Endothelial cell of umbilical vein (primary cell): ENCODE measurements at regions not wholly inside any gene's neighbourhood (a gene's known extent, or its start where the extent isn't known, plus 50 kb on each side); places are given as distances from the start of the nearest gene placed in this dataset.
A peak's percentile ranks its signal among the peaks of the same experiment; 100 is the strongest.

Experiments used
- BruUV-seq: library from RNA; stranded (reverse); fragments of 400-500 nt; replicated peaks from 2 replicates; lab custom pipeline; 2021; lab: Mats Ljungman, UMichigan
- CTCF ChIA-PET: fragments of 300-600, 350-600 bp; sonication (Branson Sonifier 250); formaldehyde crosslinking; loops from one replicate; lab custom pipeline; 2021; ENCODE audit warnings: antibody characterized with exemption, inconsistent platforms; lab: Charles Lee
- POLR2A ChIA-PET: fragments of 300-600, 350-600 bp; sonication (Branson Sonifier 250); formaldehyde crosslinking; loops from one replicate; lab custom pipeline; 2021; ENCODE audit warnings: antibody characterized with exemption, inconsistent platforms; lab: Charles Lee
- DNase-seq: peaks from one replicate; pipeline ENCODE4 v3.0.0-alpha.2; 2011; ENCODE audit warnings: low read depth, low spot score
- FAIRE-seq: peaks from 2 replicates; lab custom pipeline; 2011; peaks lifted over from hg19 to GRCh38; lab: Jason Lieb, UNC
- H2AFZ ChIP-seq: 2 replicates; pipeline ENCODE4 v1.6.0; 2012; ENCODE audit warnings: low read depth, low read length, control low read depth, inconsistent platforms
- H3K27ac ChIP-seq: 2 replicates; pipeline ENCODE4 v1.5.1; 2011; ENCODE audit warnings: low read depth, mild to moderate bottlenecking, control low read depth, low read length, moderate library complexity; ENCODE audit not compliant: insufficient read depth
- H3K27me3 ChIP-seq, 2 experiments: 2 replicates each; pipeline versions ENCODE4 v1.6.0 to v1.6.1; 2011; ENCODE audit warnings: low read length in 2 of 2, mixed read lengths in 1 of 2; ENCODE audit not compliant: control insufficient read depth in 2 of 2, insufficient read depth in 2 of 2
- H3K36me3 ChIP-seq, 2 experiments: 2 replicates in 1 of 2; 3 replicates in 1 of 2; pipeline ENCODE4 v1.5.1; 2011; ENCODE audit warnings: low read length in 2 of 2, mild to moderate bottlenecking in 1 of 2, moderate library complexity in 1 of 2; ENCODE audit not compliant: control insufficient read depth in 2 of 2, insufficient read depth in 2 of 2; ENCODE audit errors: extremely low read depth in 1 of 2
- H3K4me1 ChIP-seq: 3 replicates; pipeline ENCODE4 v1.5.1; 2011; ENCODE audit warnings: mild to moderate bottlenecking, low read length; ENCODE audit not compliant: control insufficient read depth, insufficient read depth; ENCODE audit errors: extremely low read depth
- H3K4me2 ChIP-seq: 2 replicates; pipeline ENCODE4 v1.6.1; 2011; ENCODE audit warnings: low read length, control low read depth, mixed read lengths; ENCODE audit not compliant: insufficient read depth
- H3K4me3 ChIP-seq, 3 experiments: fragments of 200-600 bp in 1 of 3; sonication (generic), shearing (Covaris generic) in 1 of 3; replicated peaks in 1 of 3; 2 replicates each; pipeline ENCODE4 v1.5.1; 2011 to 2016; ENCODE audit warnings: control low read depth in 3 of 3, low read length in 3 of 3, mild to moderate bottlenecking in 2 of 3, inconsistent platforms in 1 of 3, low read depth in 1 of 3, moderate library complexity in 1 of 3; ENCODE audit not compliant: insufficient read depth in 1 of 3
- H3K79me2 ChIP-seq: 2 replicates; pipeline ENCODE4 v1.6.0; 2012; ENCODE audit warnings: low read length, inconsistent platforms; ENCODE audit not compliant: control insufficient read depth, insufficient read depth
- H3K9ac ChIP-seq: replicated peaks from 2 replicates; pipeline ENCODE3; 2011; ENCODE audit warnings: low read length, control low read depth; ENCODE audit not compliant: insufficient read depth; ENCODE audit errors: extremely low read depth
- H3K9me1 ChIP-seq: replicated peaks from 3 replicates; pipeline ENCODE4 v1.6.0; 2011; ENCODE audit warnings: mild to moderate bottlenecking, low read length; ENCODE audit not compliant: control insufficient read depth, insufficient read depth; ENCODE audit errors: extremely low read depth
- H3K9me3 ChIP-seq: replicated peaks from 2 replicates; pipeline ENCODE4 v1.5.1; 2012; ENCODE audit warnings: low read length, inconsistent platforms; ENCODE audit not compliant: control insufficient read depth, insufficient read depth
- H4K20me1 ChIP-seq: replicated peaks from 2 replicates; pipeline ENCODE3; 2011; ENCODE audit warnings: mild to moderate bottlenecking, low read length; ENCODE audit not compliant: control insufficient read depth, insufficient read depth; ENCODE audit errors: extremely low read depth
- EZH2 ChIP-seq: IDR thresholded peaks from 2 replicates; pipeline ENCODE4 v1.6.1; 2012; ENCODE audit warnings: borderline replicate concordance, low read depth, mild to moderate bottlenecking, moderate library complexity, low read length, inconsistent platforms; ENCODE audit not compliant: severe bottlenecking
- FOS ChIP-seq: IDR thresholded peaks from 2 replicates; pipeline ENCODE4 v1.6.1; 2011; ENCODE audit warnings: mild to moderate bottlenecking, low read length, moderate library complexity, borderline replicate concordance; ENCODE audit not compliant: insufficient read depth
- GATA2 ChIP-seq: IDR thresholded peaks from 2 replicates; pipeline ENCODE4 v1.7.0; 2011; ENCODE audit warnings: low read depth, mild to moderate bottlenecking, moderate library complexity, mixed read lengths, low read length; ENCODE audit not compliant: insufficient read length, insufficient read depth
- JUN ChIP-seq: IDR thresholded peaks from 2 replicates; pipeline ENCODE4 v1.6.1; 2011; ENCODE audit warnings: borderline replicate concordance, low read depth; ENCODE audit not compliant: insufficient read length, insufficient read depth
- MAX ChIP-seq: IDR thresholded peaks from 2 replicates; pipeline ENCODE4 v1.6.1; 2011; ENCODE audit not compliant: insufficient read depth, insufficient read length
- MYC ChIP-seq: IDR thresholded peaks from one replicate; pipeline ENCODE4 v1.6.1; 2011; ENCODE audit warnings: mild to moderate bottlenecking, low read depth, low read length
- POLR2A ChIP-seq: IDR thresholded peaks from 2 replicates; pipeline ENCODE4 v1.6.1; 2012; ENCODE audit warnings: low read depth, mild to moderate bottlenecking, control low read depth, low read length
- POLR2AphosphoS5 ChIP-seq: IDR thresholded peaks from 2 replicates; pipeline ENCODE4 v1.6.1; 2012; ENCODE audit warnings: low read depth, mild to moderate bottlenecking, control low read depth, low read length, moderate library complexity; ENCODE audit not compliant: insufficient read depth
- dilution Hi-C: fragments of 300-500 bp; cut with MboI; formaldehyde crosslinking; loops from one replicate; pipeline ENCODE4 v1.15.0; 2019; ENCODE audit warnings: low sequenced_read_pairs; ENCODE audit not compliant: extremely low pct_ligation_motif_present
- intact Hi-C: fragments of 100-400 bp; cut with micrococcal nuclease; formaldehyde crosslinking; loops from one replicate; pipeline ENCODE4 v1.10.0; 2022
- TF ChIP-seq, protein P1 (sequence below), 2 donors: IDR thresholded peaks; 1 replicate in 1 of 2; 2 replicates in 1 of 2; pipeline ENCODE4 v1.5.1; 2011; ENCODE audit warnings: low read length in 2 of 2, mild to moderate bottlenecking in 2 of 2, moderate library complexity in 2 of 2, control low read depth in 1 of 2, inconsistent platforms in 1 of 2, low read depth in 1 of 2; ENCODE audit not compliant: insufficient read depth in 1 of 2; ENCODE audit errors: extremely low read depth in 1 of 2

GRCh38 chr14:38496092-38496491 is 240.2 kb upstream of the CLEC14A start:
- Histone ChIP-seq H3K4me2 (no peak overlapping the region), H3K27ac (no peak overlapping the region), H3K9me3 (no peaks in the 10 kb centered on the region), H3K4me1 (no peaks in the 10 kb centered on the region), H3K36me3 (no peaks in the 10 kb centered on the region), H4K20me1 (no peaks in the 10 kb centered on the region), H3K9ac (no peak overlapping the region), H3K27me3 (no peaks in the 10 kb centered on the region), H2AFZ (peak overlapping the region; percentile 7), H3K4me3 (no peak overlapping the region), H3K9me1 (no peaks in the 10 kb centered on the region), H3K79me2 (no peaks in the 10 kb centered on the region)
- ChIA-PET POLR2A (no interaction called here), CTCF (no interaction called here)
- dilution Hi-C loops (no loop called here), intact Hi-C loops (no loop called here)
- FAIRE-seq (no peak), DNase-seq (no peak)
- BruUV-seq, result no TSS peak
- TF ChIP-seq JUN (no peak), POLR2AphosphoS5 (no peak), FOS (no peak), MAX (no peak), GATA2 (no peak), EZH2 (no peak), MYC (no peak), POLR2A (no peak)
- TF ChIP-seq, protein P1, sequence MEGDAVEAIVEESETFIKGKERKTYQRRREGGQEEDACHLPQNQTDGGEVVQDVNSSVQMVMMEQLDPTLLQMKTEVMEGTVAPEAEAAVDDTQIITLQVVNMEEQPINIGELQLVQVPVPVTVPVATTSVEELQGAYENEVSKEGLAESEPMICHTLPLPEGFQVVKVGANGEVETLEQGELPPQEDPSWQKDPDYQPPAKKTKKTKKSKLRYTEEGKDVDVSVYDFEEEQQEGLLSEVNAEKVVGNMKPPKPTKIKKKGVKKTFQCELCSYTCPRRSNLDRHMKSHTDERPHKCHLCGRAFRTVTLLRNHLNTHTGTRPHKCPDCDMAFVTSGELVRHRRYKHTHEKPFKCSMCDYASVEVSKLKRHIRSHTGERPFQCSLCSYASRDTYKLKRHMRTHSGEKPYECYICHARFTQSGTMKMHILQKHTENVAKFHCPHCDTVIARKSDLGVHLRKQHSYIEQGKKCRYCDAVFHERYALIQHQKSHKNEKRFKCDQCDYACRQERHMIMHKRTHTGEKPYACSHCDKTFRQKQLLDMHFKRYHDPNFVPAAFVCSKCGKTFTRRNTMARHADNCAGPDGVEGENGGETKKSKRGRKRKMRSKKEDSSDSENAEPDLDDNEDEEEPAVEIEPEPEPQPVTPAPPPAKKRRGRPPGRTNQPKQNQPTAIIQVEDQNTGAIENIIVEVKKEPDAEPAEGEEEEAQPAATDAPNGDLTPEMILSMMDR (IDR thresholded peaks at IDR 0.05; ENCODE audit: extremely low read depth in 1 of 2, insufficient read depth in 1 of 2, low read depth in 1 of 2, low read length in 2 of 2), result no peak
